ENCODE measurements at regions not wholly inside any gene's neighbourhood (a gene's known extent, or its start where the extent isn't known, plus 50 kb on each side); places are given as distances from the start of the nearest gene placed in this dataset.

- TF ChIP-seq, protein P1, sequence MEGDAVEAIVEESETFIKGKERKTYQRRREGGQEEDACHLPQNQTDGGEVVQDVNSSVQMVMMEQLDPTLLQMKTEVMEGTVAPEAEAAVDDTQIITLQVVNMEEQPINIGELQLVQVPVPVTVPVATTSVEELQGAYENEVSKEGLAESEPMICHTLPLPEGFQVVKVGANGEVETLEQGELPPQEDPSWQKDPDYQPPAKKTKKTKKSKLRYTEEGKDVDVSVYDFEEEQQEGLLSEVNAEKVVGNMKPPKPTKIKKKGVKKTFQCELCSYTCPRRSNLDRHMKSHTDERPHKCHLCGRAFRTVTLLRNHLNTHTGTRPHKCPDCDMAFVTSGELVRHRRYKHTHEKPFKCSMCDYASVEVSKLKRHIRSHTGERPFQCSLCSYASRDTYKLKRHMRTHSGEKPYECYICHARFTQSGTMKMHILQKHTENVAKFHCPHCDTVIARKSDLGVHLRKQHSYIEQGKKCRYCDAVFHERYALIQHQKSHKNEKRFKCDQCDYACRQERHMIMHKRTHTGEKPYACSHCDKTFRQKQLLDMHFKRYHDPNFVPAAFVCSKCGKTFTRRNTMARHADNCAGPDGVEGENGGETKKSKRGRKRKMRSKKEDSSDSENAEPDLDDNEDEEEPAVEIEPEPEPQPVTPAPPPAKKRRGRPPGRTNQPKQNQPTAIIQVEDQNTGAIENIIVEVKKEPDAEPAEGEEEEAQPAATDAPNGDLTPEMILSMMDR (IDR thresholded peaks at IDR 0.05; ENCODE audit: poor library complexity) = no peak
- TF ChIP-seq EZH2phosphoT487 (IDR thresholded peaks at IDR 0.05; ENCODE audit: low read depth, severe bottlenecking, unreplicated experiment) = no peak
Measured at GRCh38 chr3:176969066-176969465, 228.2 kb downstream of the TBL1XR1 start.

Measured in hepatocyte (in vitro differentiated cells).